Endothelial cell (in vitro differentiated cells): ENCODE measurements at regions not wholly inside any gene's neighbourhood (a gene's known extent, or its start where the extent isn't known, plus 50 kb on each side); places are given as distances from the start of the nearest gene placed in this dataset.
"Not testable (repeated sequence)": the region's sequence is repeated elsewhere in the genome, so short reads cannot be mapped to it uniquely, and the experiment has no call there.

Experiments
- DNase-seq: peaks from one replicate; pipeline ENCODE4 v3.0.0; 2021; ENCODE audit warnings: low spot score
- H3K27ac Mint-ChIP-seq: one replicate; pipeline ENCODE4 v1.8.0; 2021; ENCODE audit warnings: mixed read lengths, inconsistent platforms; ENCODE audit not compliant: unreplicated experiment
- H3K27me3 Mint-ChIP-seq: one replicate; pipeline ENCODE4 v1.8.0; 2021; ENCODE audit warnings: mild to moderate bottlenecking, moderate library complexity, mixed read lengths, inconsistent platforms; ENCODE audit not compliant: unreplicated experiment
- H3K36me3 Mint-ChIP-seq: one replicate; pipeline ENCODE4 v1.8.0; 2021; ENCODE audit warnings: mild to moderate bottlenecking, low read depth, mixed read lengths, inconsistent platforms; ENCODE audit not compliant: unreplicated experiment
- H3K4me1 Mint-ChIP-seq: one replicate; pipeline ENCODE4 v1.8.0; 2021; ENCODE audit warnings: mild to moderate bottlenecking, mixed read lengths, inconsistent platforms; ENCODE audit not compliant: unreplicated experiment
- H3K4me3 Mint-ChIP-seq: one replicate; pipeline ENCODE4 v1.8.0; 2021; ENCODE audit warnings: mild to moderate bottlenecking, mixed read lengths, inconsistent platforms; ENCODE audit not compliant: unreplicated experiment
- H3K9me3 Mint-ChIP-seq: one replicate; pipeline ENCODE4 v1.8.0; 2021; ENCODE audit warnings: mixed read lengths, inconsistent platforms; ENCODE audit not compliant: unreplicated experiment
- TF ChIP-seq, protein P1 (sequence below): fragments of 200-600 bp; sonication (generic); IDR thresholded peaks from one replicate; pipeline ENCODE4 v1.5.0; 2021; ENCODE audit warnings: antibody characterized with exemption; ENCODE audit not compliant: unreplicated experiment

DNA sequence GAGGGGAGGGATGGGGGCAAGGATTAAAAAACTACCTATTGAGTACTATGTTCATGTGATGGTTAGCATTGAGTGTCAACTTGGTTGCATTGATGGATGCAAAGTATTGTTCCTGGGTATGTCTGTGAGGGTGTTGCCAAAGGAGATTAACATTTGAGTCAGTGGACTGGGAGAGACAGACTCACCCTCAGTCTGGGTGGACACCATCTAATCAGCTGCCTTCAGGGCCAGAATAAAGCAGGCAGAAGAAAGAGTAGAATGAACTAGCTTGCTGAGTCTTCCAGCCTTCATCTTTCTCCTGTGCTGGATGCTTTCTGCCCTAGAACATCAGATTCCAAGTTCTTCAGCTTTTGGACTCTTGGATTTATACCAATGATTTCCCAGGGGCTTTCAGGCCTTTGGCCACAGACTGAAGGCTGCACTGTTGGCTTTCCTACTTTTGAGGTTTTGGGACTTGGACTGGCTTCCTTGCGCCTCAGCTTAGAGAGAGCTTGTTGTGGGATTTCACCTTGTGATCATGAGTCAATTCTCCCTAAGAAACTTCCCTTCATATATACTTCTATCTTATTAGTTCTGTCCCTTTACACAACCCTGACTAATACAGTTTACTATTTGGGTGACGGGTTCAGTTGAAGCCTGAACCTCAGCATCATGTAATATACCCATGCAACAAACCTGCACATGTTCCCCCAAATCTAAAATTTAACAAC lies 70.2 kb downstream of the MTNR1B start:
- H3K4me1 Mint-ChIP-seq: no peaks in the 10 kb centered on the region
- H3K27me3 Mint-ChIP-seq: no peaks in the 10 kb centered on the region
- peaks cover 11% of the 10 kb centered on the region for H3K9me3 Mint-ChIP-seq
- no peaks in the 10 kb centered on the region for H3K36me3 Mint-ChIP-seq
- TF ChIP-seq, protein P1, sequence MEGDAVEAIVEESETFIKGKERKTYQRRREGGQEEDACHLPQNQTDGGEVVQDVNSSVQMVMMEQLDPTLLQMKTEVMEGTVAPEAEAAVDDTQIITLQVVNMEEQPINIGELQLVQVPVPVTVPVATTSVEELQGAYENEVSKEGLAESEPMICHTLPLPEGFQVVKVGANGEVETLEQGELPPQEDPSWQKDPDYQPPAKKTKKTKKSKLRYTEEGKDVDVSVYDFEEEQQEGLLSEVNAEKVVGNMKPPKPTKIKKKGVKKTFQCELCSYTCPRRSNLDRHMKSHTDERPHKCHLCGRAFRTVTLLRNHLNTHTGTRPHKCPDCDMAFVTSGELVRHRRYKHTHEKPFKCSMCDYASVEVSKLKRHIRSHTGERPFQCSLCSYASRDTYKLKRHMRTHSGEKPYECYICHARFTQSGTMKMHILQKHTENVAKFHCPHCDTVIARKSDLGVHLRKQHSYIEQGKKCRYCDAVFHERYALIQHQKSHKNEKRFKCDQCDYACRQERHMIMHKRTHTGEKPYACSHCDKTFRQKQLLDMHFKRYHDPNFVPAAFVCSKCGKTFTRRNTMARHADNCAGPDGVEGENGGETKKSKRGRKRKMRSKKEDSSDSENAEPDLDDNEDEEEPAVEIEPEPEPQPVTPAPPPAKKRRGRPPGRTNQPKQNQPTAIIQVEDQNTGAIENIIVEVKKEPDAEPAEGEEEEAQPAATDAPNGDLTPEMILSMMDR: no peak
- no peak overlapping the region for H3K27ac Mint-ChIP-seq
- no peak overlapping the region for H3K4me3 Mint-ChIP-seq
- DNase-seq: no peak

DNA sequence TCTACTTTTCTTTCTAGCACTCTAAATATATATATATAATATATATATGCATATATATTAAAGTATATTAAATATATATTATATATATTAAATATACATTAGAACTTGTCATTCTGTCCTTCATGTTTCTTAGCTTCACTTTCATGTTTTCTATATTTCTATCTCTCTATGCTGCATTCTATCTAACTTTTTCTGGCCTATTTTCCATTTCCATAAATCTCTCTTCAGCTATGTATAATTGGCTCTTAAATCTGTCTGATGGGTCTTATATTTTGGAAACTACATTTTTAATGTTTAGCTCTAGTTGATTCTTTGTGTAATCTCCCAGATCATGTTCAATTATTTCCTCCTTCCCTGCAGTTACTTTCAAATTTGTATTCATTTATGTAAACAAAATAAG lies 72.2 kb downstream of the MTNR1B start:
- no peak overlapping the region for H3K4me3 Mint-ChIP-seq

DNA sequence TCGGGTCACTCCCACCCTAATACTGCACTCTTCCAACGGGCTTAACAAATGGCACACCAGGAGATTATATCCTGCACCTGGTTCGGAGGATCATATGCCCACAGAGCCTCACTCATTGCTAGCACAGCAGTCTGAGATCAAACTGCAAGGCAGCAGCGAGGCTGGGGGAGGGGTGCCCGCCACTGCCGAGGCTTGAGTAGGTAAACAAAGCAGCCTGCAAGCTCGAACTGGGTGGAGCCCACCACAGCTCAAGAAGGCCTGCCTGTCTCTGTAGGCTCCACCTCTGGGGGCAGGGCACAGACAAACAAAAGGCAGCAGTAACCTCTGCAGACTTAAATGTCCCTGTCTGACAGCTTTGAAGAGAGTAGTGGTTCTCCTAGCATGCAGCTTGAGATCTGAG lies 73.7 kb downstream of the MTNR1B start:
- not testable (repeated sequence) for H3K27ac Mint-ChIP-seq, H3K36me3 Mint-ChIP-seq, H3K4me1 Mint-ChIP-seq, H3K4me3 Mint-ChIP-seq, DNase-seq, H3K27me3 Mint-ChIP-seq
- peaks cover 11% of the 10 kb centered on the region for H3K9me3 Mint-ChIP-seq

More for the DNA sequence above, 72.2 kb downstream of the MTNR1B start:
- Mint-ChIP-seq H3K27me3 (peaks cover 2% of the 10 kb centered on the region), H3K27ac (no peak overlapping the region), H3K36me3 (no peaks in the 10 kb centered on the region), H3K9me3 (peaks cover 11% of the 10 kb centered on the region), H3K4me1 (no peaks in the 10 kb centered on the region)
- DNase-seq: no peak
- TF ChIP-seq, protein P1: no peak

DNA sequence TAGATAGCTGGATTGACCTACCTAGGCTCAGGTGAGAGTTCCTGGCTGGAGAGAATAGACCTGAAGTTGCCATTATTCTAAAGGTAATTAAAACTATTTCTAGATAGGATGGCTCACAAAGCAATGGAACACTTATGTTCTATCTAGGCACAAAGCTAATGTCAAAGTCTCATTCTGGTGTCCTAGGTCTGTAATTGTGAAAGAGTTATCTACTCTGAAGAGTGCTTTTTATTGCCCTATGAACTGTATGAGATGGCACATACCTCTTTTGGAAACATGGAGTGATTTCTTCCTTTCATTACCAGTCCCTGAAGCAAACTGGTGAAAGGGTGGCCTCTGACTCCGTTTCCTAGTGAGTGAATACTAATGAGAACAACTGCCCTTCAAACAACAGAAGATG lies 80.3 kb downstream of the MTNR1B start:
- peaks cover 2% of the 10 kb centered on the region for H3K27me3 Mint-ChIP-seq
- no peaks in the 10 kb centered on the region for H3K9me3 Mint-ChIP-seq
- H3K27ac Mint-ChIP-seq: no peak overlapping the region
- TF ChIP-seq, protein P1: no peak
- no peaks in the 10 kb centered on the region for H3K4me1 Mint-ChIP-seq
- no peaks in the 10 kb centered on the region for H3K36me3 Mint-ChIP-seq
- H3K4me3 Mint-ChIP-seq: no peak overlapping the region
- no peak for DNase-seq

DNA sequence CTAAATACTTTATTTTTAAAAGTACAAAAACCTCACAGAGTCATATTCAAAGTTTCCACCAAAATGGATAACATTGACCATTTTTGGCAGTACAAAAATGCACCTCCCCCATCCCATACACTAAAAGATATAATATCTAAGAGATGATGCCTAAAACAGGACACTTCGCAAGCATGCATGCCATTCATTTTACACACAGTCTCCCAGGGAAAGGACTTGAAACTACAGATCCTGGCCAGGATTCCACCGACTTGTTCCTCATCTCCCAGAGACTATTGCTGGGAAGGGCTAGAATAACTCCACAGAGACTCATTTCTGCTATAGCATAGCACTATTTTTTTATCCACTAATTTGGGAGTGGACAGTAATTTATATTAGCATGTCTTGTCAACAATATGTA lies 81.7 kb downstream of the MTNR1B start:
- Mint-ChIP-seq H3K27ac (no peak overlapping the region), H3K4me1 (no peaks in the 10 kb centered on the region), H3K27me3 (no peaks in the 10 kb centered on the region), H3K36me3 (no peaks in the 10 kb centered on the region), H3K9me3 (no peaks in the 10 kb centered on the region), H3K4me3 (no peak overlapping the region)
- TF ChIP-seq, protein P1: no peak
- DNase-seq: no peak
